ENCODE measurements at regions not wholly inside any gene's neighbourhood (a gene's known extent, or its start where the extent isn't known, plus 50 kb on each side); places are given as distances from the start of the nearest gene placed in this dataset.

- intact Hi-C loops (cut with micrococcal nuclease): no loop called here
Observed at GRCh38 chr9:26325444-26325829, 567.2 kb downstream of the CAAP1 start.

GRCh38 chr9:26324786-26325443, 567.7 kb downstream of the CAAP1 start:
- intact Hi-C loops (cut with micrococcal nuclease): no loop called here

- intact Hi-C loops (cut with micrococcal nuclease): no loop called here
Observed at GRCh38 chr9:26321935-26322334, 570.7 kb downstream of the CAAP1 start.

- intact Hi-C loops (cut with micrococcal nuclease): no loop called here
Observed at GRCh38 chr9:26319859-26320258, 572.7 kb downstream of the CAAP1 start.

- intact Hi-C loops (cut with micrococcal nuclease): no loop called here
Observed at GRCh38 chr9:26313108-26313507, 579.5 kb downstream of the CAAP1 start.

GRCh38 chr9:26311463-26311995, 581.1 kb downstream of the CAAP1 start:
- intact Hi-C loops (cut with micrococcal nuclease): no loop called here

- intact Hi-C loops (cut with micrococcal nuclease): no loop called here
Observed at GRCh38 chr9:26310294-26310693, 582.3 kb downstream of the CAAP1 start.

GRCh38 chr9:26308328-26308727, 584.3 kb downstream of the CAAP1 start:
- intact Hi-C loops (cut with micrococcal nuclease): no loop called here

- intact Hi-C loops (cut with micrococcal nuclease): no loop called here
Observed at GRCh38 chr9:26301659-26302058, 590.9 kb downstream of the CAAP1 start.

- intact Hi-C loops (cut with micrococcal nuclease): no loop called here
Observed at GRCh38 chr9:26301046-26301445, 591.6 kb downstream of the CAAP1 start.

- intact Hi-C loops (cut with micrococcal nuclease): no loop called here
Observed at GRCh38 chr9:26296910-26297572, 595.6 kb downstream of the CAAP1 start.

GRCh38 chr9:26292943-26293342, 599.7 kb downstream of the CAAP1 start:
- intact Hi-C loops (cut with micrococcal nuclease): no loop called here

- intact Hi-C loops (cut with micrococcal nuclease): no loop called here
Observed at GRCh38 chr9:26271495-26272122, 593.4 kb upstream of the TUSC1 start.

- intact Hi-C loops (cut with micrococcal nuclease): no loop called here
Observed at GRCh38 chr9:26266146-26266793, 588.0 kb upstream of the TUSC1 start.

- intact Hi-C loops (cut with micrococcal nuclease): no loop called here
Observed at GRCh38 chr9:26264709-26265601, 586.7 kb upstream of the TUSC1 start.

- intact Hi-C loops (cut with micrococcal nuclease): no loop called here
Observed at GRCh38 chr9:26263478-26263877, 585.2 kb upstream of the TUSC1 start.

GRCh38 chr9:26262421-26263107, 584.3 kb upstream of the TUSC1 start:
- intact Hi-C loops (cut with micrococcal nuclease): no loop called here

GRCh38 chr9:26261503-26262330, 583.5 kb upstream of the TUSC1 start:
- intact Hi-C loops (cut with micrococcal nuclease): no loop called here

- intact Hi-C loops (cut with micrococcal nuclease): no loop called here
Observed at GRCh38 chr9:26260238-26260637, 582.0 kb upstream of the TUSC1 start.

- intact Hi-C loops (cut with micrococcal nuclease): no loop called here
Observed at GRCh38 chr9:26247861-26248260, 569.6 kb upstream of the TUSC1 start.

Data from T-helper 1 cell treated with Interleukin-12 subunit alpha and Interleukin-12 subunit beta and Interleukin-4 antibody, amounts not matched to agents 30 ng/mL and 1 ng/mL, for 36 hours (primary cell).